H9 (cell line): ENCODE measurements at regions not wholly inside any gene's neighbourhood (a gene's known extent, or its start where the extent isn't known, plus 50 kb on each side); places are given as distances from the start of the nearest gene placed in this dataset.

ENCODE experiments used
- DNase-seq: peaks from one replicate; pipeline ENCODE4 v3.0.0-alpha.2; 2017
- H2AFZ ChIP-seq: one replicate; pipeline ENCODE4 v1.6.1; 2013; ENCODE audit warnings: mild to moderate bottlenecking, low read length, control low read depth, moderate library complexity
- H2AK5ac ChIP-seq: 2 replicates; pipeline ENCODE4 v1.6.1; 2013; ENCODE audit warnings: low read length, control low read depth, mixed read lengths; ENCODE audit not compliant: insufficient read length
- H2BK120ac ChIP-seq: one replicate; pipeline ENCODE4 v1.6.1; 2013; ENCODE audit warnings: low read depth, mild to moderate bottlenecking, low read length, control low read depth, inconsistent platforms; ENCODE audit not compliant: poor library complexity, severe bottlenecking
- H2BK12ac ChIP-seq: 2 replicates; pipeline ENCODE4 v1.6.1; 2013; ENCODE audit warnings: low read length, control low read depth, mixed read lengths, low read depth; ENCODE audit not compliant: insufficient read length
- H2BK15ac ChIP-seq: 2 replicates; pipeline ENCODE4 v1.6.1; 2013; ENCODE audit warnings: low read depth, low read length, control low read depth
- H2BK20ac ChIP-seq: one replicate; pipeline ENCODE4 v1.6.1; 2013; ENCODE audit warnings: low read depth, mild to moderate bottlenecking, low read length, control low read depth, inconsistent platforms; ENCODE audit not compliant: poor library complexity, severe bottlenecking
- H2BK5ac ChIP-seq: 2 replicates; pipeline ENCODE4 v1.6.1; 2013; ENCODE audit warnings: low read length, control low read depth, mixed read lengths; ENCODE audit not compliant: insufficient read length
- H3K14ac ChIP-seq: 2 replicates; pipeline ENCODE4 v1.6.1; 2013; ENCODE audit warnings: low read length, control low read depth; ENCODE audit not compliant: insufficient read depth
- H3K18ac ChIP-seq: 2 replicates; pipeline ENCODE4 v1.6.1; 2013; ENCODE audit warnings: low read depth, mild to moderate bottlenecking, mixed read lengths, low read length, control low read depth; ENCODE audit not compliant: insufficient read length
- H3K23ac ChIP-seq: 2 replicates; pipeline ENCODE4 v1.6.1; 2013; ENCODE audit warnings: low read length, control low read depth, mixed read lengths, low read depth; ENCODE audit not compliant: insufficient read length
- H3K23me2 ChIP-seq: 2 replicates; pipeline ENCODE4 v1.6.1; 2013; ENCODE audit warnings: low read depth, mild to moderate bottlenecking, mixed read lengths, low read length, control low read depth; ENCODE audit not compliant: insufficient read length, poor library complexity, severe bottlenecking
- H3K27ac ChIP-seq: 2 replicates; pipeline ENCODE4 v1.5.1; 2013; ENCODE audit warnings: low read length, control low read depth, mixed read lengths, low read depth; ENCODE audit not compliant: insufficient read length
- H3K27me3 ChIP-seq: 2 replicates; pipeline ENCODE4 v1.6.1; 2013; ENCODE audit warnings: low read length, control low read depth, inconsistent platforms; ENCODE audit not compliant: insufficient read depth
- H3K4ac ChIP-seq: 2 replicates; pipeline ENCODE4 v1.6.1; 2013; ENCODE audit warnings: low read depth, mild to moderate bottlenecking, control low read depth, inconsistent platforms, low read length, moderate library complexity
- H3K4me1 ChIP-seq: 2 replicates; pipeline ENCODE4 v1.6.1; 2013; ENCODE audit warnings: low read length, control low read depth, inconsistent platforms; ENCODE audit not compliant: insufficient read depth
- H3K4me2 ChIP-seq: 2 replicates; pipeline ENCODE4 v1.6.1; 2013; ENCODE audit warnings: low read length, control low read depth, mixed read lengths; ENCODE audit not compliant: insufficient read length, insufficient read depth
- H3K56ac ChIP-seq: 2 replicates; pipeline ENCODE4 v1.6.1; 2013; ENCODE audit warnings: low read depth, mild to moderate bottlenecking, mixed read lengths, low read length, control low read depth; ENCODE audit not compliant: insufficient read length
- H3K79me1 ChIP-seq: 2 replicates; pipeline ENCODE4 v1.6.1; 2013; ENCODE audit warnings: low read depth, mild to moderate bottlenecking, moderate library complexity, low read length, control low read depth, inconsistent platforms; ENCODE audit not compliant: insufficient read depth, poor library complexity, severe bottlenecking
- H3K79me2 ChIP-seq: 2 replicates; pipeline ENCODE4 v1.6.1; 2013; ENCODE audit warnings: low read length, control low read depth, inconsistent platforms; ENCODE audit not compliant: insufficient read depth
- H3K9ac ChIP-seq: 2 replicates; pipeline ENCODE4 v1.6.1; 2013; ENCODE audit warnings: low read length, control low read depth, mixed read lengths; ENCODE audit not compliant: insufficient read length; ENCODE audit errors: extremely low read depth
- H3K9me3 ChIP-seq: one replicate; pipeline ENCODE4 v1.6.1; 2013; ENCODE audit warnings: low read depth, low read length, inconsistent platforms; ENCODE audit not compliant: control insufficient read depth
- H3T11ph ChIP-seq: one replicate; pipeline ENCODE4 v1.6.1; 2013; ENCODE audit warnings: mild to moderate bottlenecking, low read length, control low read depth, inconsistent platforms
- H4K20me1 ChIP-seq: one replicate; pipeline ENCODE4 v1.6.1; 2013; ENCODE audit not compliant: control insufficient read depth, insufficient read length, insufficient read depth
- H4K5ac ChIP-seq: 2 replicates; pipeline ENCODE4 v1.6.1; 2013; ENCODE audit warnings: low read depth, mild to moderate bottlenecking, mixed read lengths, low read length, control low read depth; ENCODE audit not compliant: insufficient read length
- H4K8ac ChIP-seq: replicated peaks from 2 replicates; pipeline ENCODE4 v1.6.1; 2013; ENCODE audit warnings: low read length, control low read depth, mixed read lengths, low read depth; ENCODE audit not compliant: insufficient read length
- H4K91ac ChIP-seq: 2 replicates; pipeline ENCODE4 v1.6.1; 2013; ENCODE audit warnings: low read depth, mild to moderate bottlenecking, moderate library complexity, mixed read lengths, low read length, control low read depth; ENCODE audit not compliant: insufficient read length
- H3K27ac Mint-ChIP-seq, 3 experiments: 2 replicates in 2 of 3; 3 replicates in 1 of 3; pipeline ENCODE4 v1.8.0; 2020 to 2021; ENCODE audit warnings: mixed read lengths in 3 of 3, mild to moderate bottlenecking in 1 of 3, moderate library complexity in 1 of 3
- H3K27me3 Mint-ChIP-seq: 2 replicates; pipeline ENCODE4 v1.8.0; 2021; ENCODE audit warnings: low read depth, mild to moderate bottlenecking, moderate library complexity, mixed read lengths
- H3K36me3 Mint-ChIP-seq, 3 experiments: 2 replicates in 2 of 3; 3 replicates in 1 of 3; pipeline ENCODE4 v1.8.0; 2020 to 2021; ENCODE audit warnings: low read depth in 3 of 3, mixed read lengths in 3 of 3; ENCODE audit not compliant: insufficient read depth in 1 of 3
- H3K4me1 Mint-ChIP-seq, 2 experiments: 2 replicates each; pipeline ENCODE4 v1.8.0; 2020; ENCODE audit warnings: mixed read lengths in 2 of 2
- H3K4me3 Mint-ChIP-seq, 2 experiments: 2 replicates in 1 of 2; 3 replicates in 1 of 2; pipeline ENCODE4 v1.8.0; 2020 to 2021; ENCODE audit warnings: mild to moderate bottlenecking in 2 of 2, mixed read lengths in 2 of 2, moderate library complexity in 1 of 2
- H3K9me3 Mint-ChIP-seq, 2 experiments: 2 replicates in 1 of 2; 3 replicates in 1 of 2; pipeline ENCODE4 v1.8.0; 2020; ENCODE audit warnings: mild to moderate bottlenecking in 2 of 2, mixed read lengths in 2 of 2, moderate library complexity in 1 of 2
- WGBS: extraction: QIAGEN DNeasy Blood & Tissue Kit; methylation state at CpG from one replicate; pipeline ENCODE4 v1.1.7; 2013; ENCODE audit warnings: missing lambda C conversion rate, low lambda C conversion rate, mixed read lengths; ENCODE audit not compliant: insufficient read length; ENCODE audit errors: extremely low coverage; 5-methylcytosine and 5-hydroxymethylcytosine counted together
- TF ChIP-seq, protein P1 (sequence below): fragments of 200-600 bp; sonication (generic); conservative IDR thresholded peaks from 3 replicates; pipeline ENCODE4 v1.8.0; 2021; ENCODE audit warnings: antibody characterized with exemption, mild to moderate bottlenecking

DNA sequence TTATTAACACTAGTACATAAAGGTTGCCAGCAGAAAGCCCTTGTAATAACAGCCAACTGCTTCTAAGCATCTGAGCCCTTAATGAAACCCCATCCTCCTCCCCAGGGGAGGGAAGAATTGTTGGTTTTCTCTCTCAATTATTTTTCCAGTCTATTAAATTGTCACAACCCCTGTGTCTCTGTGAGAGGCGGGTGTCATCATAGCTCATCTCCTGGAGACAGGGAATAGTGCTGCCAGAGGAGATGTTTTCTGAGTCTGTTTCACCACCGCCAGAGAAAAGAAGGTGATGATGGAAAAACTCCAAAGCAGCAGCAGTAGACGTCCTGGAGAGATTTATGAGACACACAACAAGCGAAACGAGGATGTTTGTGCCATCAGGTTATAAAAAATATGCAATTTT is 271.1 kb upstream of the NMUR2 start:
- Histone ChIP-seq H3K27me3 (no peaks in the 10 kb centered on the region), H3K14ac (no peak overlapping the region), H3T11ph (no peak overlapping the region), H3K18ac (no peak overlapping the region), H3K4me1 (no peaks in the 10 kb centered on the region), H2BK120ac (no peak overlapping the region), H2BK20ac (no peak overlapping the region), H2AFZ (no peak overlapping the region), H4K91ac (no peak overlapping the region), H2BK12ac (no peak overlapping the region), H3K4ac (no peak overlapping the region), H3K9me3 (no peaks in the 10 kb centered on the region), H3K79me2 (no peaks in the 10 kb centered on the region), H3K23me2 (no peaks in the 10 kb centered on the region), H3K23ac (no peak overlapping the region), H2BK5ac (no peak overlapping the region), H3K9ac (no peak overlapping the region), H3K4me2 (no peak overlapping the region), H4K20me1 (no peaks in the 10 kb centered on the region), H2BK15ac (no peak overlapping the region), H3K56ac (no peak overlapping the region), H3K27ac (no peak overlapping the region), H2AK5ac (no peak overlapping the region), H4K8ac (no peak overlapping the region), H3K79me1 (no peaks in the 10 kb centered on the region), H4K5ac (no peak overlapping the region)
- TF ChIP-seq, protein P1, sequence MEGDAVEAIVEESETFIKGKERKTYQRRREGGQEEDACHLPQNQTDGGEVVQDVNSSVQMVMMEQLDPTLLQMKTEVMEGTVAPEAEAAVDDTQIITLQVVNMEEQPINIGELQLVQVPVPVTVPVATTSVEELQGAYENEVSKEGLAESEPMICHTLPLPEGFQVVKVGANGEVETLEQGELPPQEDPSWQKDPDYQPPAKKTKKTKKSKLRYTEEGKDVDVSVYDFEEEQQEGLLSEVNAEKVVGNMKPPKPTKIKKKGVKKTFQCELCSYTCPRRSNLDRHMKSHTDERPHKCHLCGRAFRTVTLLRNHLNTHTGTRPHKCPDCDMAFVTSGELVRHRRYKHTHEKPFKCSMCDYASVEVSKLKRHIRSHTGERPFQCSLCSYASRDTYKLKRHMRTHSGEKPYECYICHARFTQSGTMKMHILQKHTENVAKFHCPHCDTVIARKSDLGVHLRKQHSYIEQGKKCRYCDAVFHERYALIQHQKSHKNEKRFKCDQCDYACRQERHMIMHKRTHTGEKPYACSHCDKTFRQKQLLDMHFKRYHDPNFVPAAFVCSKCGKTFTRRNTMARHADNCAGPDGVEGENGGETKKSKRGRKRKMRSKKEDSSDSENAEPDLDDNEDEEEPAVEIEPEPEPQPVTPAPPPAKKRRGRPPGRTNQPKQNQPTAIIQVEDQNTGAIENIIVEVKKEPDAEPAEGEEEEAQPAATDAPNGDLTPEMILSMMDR = no peak
- Mint-ChIP-seq H3K27me3 (no peaks in the 10 kb centered on the region), H3K9me3 (no peaks in the 10 kb centered on the region), H3K36me3 (no peaks in the 10 kb centered on the region), H3K27ac (no peak overlapping the region), H3K4me3 (no peak overlapping the region), H3K4me1 (no peaks in the 10 kb centered on the region)
- no peak for DNase-seq
- no CpG with 5 or more reads among the region's 5 CpGs for WGBS
